ENCODE measurements at regions not wholly inside any gene's neighbourhood (a gene's known extent, or its start where the extent isn't known, plus 50 kb on each side); places are given as distances from the start of the nearest gene placed in this dataset.

- Mint-ChIP-seq H3K4me1 (peaks cover 34% of the 10 kb centered on the region), H3K27ac (no peak overlapping the region), H3K27me3 (peaks cover 87% of the 10 kb centered on the region), H3K9me3 (no peaks in the 10 kb centered on the region), H3K4me3 (peak overlapping the region; percentile 78 to 85)
- ATAC-seq: no peak
- no peak for DNase-seq
Measured at GRCh38 chr17:72590882-72591281, 470.1 kb downstream of the SOX9 start.

DNA sequence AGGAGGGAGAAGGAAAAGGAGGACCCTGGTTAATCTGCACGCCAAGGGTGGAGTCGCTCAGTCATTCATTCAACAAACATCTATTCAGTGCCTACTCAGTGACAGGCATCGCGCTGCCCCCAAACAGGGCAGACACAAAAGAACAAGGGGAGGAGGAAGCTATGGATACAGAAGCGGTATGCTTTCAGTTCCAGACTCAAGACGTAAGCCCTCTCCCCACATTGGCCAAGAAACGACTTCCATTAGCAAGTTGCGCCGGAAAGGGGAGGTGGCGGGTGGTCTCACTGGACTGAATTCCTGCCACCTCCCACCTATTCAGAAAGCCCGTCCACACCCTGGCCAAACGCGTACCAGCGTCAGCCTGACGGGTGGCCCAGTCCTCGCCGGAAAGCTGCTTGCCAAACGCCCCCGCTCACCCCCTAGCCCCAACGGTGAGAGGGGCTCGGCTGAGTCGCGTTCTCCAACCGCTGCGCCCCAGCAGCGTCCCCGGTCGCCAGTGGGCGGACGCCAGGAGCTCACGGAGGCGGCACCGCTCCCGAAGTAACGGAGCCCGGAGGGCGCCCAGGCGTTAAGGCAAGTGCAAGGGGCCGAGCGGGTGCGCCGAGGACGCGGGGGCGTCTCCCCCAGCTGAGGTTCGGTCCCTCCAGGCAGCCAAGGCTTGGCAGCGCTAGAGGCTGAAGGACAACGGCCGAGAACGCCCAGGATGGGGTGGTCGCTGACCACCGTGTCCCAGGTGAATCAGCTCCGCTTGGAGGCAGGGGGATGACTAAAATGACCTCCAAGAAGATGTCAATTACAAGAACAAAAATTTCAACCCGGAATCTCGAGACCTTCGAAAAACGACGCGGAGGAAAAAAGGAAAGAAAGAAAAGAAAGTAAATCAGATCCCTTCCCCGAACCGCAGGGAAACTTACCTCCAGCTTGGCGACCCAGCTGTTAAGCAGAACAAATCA, 470.7 kb downstream of the SOX9 start:
- DNase-seq (peak; percentile 7 to 10), ATAC-seq (peak; percentile 41)
- Mint-ChIP-seq H3K4me3 (peak overlapping the region; percentile 78 to 85), H3K4me1 (peaks cover 34% of the 10 kb centered on the region), H3K27me3 (peaks cover 90% of the 10 kb centered on the region), H3K27ac (peak overlapping the region in 1 of 2 donors; percentile 72), H3K9me3 (no peaks in the 10 kb centered on the region)

DNA sequence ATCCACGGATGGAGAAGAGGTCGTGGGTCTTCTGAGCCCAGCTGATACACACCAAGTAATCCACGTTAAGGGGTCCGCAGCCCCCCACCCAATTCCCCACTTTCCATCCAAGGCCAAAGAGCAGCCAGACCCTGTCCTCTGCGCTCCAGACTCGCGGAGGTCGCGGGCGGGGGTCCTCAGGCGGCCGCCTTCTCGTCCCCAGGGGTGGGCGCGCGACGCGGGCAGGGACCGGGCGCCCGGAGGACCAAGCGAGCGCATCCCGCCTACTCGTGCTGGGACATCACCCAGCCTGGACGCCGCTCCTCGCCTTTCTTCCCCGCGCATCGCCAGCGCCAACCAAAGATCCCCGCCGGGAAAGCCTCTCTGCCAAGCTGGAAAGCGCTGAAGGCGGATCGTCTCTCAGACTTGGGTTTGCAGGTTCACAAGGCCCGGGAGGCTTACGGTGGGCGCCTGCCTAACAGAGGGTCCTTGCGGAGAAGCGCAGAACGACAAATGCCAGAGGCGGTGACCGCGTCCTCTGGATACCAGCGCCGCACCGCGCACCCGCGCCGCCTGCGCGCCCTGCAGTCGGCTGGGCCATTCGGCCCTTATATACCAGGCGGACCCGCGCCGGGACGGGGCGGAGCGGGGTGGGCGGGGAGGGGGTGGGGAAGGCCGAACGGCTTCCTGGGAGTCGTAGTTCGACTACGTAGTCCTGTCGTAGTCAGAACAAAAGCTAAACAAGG, 471.6 kb downstream of the SOX9 start:
- H3K4me3 Mint-ChIP-seq: peak overlapping the region; percentile 78 to 85
- ATAC-seq (peak; percentile 83), DNase-seq (peak; percentile 38 to 45)
- H3K9me3 Mint-ChIP-seq: no peaks in the 10 kb centered on the region
- peaks cover 34% of the 10 kb centered on the region for H3K4me1 Mint-ChIP-seq
- H3K27ac Mint-ChIP-seq: peak overlapping the region in 1 of 2 donors; percentile 72
- H3K27me3 Mint-ChIP-seq: peaks cover 97% of the 10 kb centered on the region

GRCh38 chr17:72592967-72593325, 472.1 kb downstream of the SOX9 start:
- peaks cover 96% of the 10 kb centered on the region for H3K27me3 Mint-ChIP-seq

DNA sequence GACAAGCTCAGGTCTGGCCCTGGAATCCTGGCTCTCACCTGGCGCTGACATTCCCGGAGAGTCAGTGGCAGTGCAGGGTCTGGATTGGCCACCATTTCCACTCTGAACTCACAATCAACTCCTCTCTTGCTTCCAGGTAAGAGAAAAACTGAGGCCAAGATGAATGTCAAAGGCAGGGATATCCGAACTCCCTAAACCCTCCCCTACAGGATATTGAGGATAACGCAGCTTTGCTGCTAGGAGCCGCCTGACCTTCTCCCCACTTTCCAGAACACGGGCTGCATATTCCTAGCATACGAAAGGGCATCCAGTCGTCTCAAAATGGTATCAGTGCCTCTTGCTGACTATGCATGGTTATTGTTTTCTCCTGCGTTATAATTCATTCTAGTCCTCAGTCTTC, 473.4 kb downstream of the SOX9 start:
- Mint-ChIP-seq H3K27ac (no peak overlapping the region), H3K9me3 (no peaks in the 10 kb centered on the region), H3K4me3 (no peak overlapping the region), H3K27me3 (peaks cover 87% of the 10 kb centered on the region), H3K4me1 (peaks cover 19% of the 10 kb centered on the region)
- ATAC-seq (no peak), DNase-seq (no peak)

More at GRCh38 chr17:72592967-72593325, 472.1 kb downstream of the SOX9 start:
- DNase-seq (no peak), ATAC-seq (no peak)
- Mint-ChIP-seq H3K27ac (no peak overlapping the region), H3K4me1 (peaks cover 29% of the 10 kb centered on the region), H3K4me3 (no peak overlapping the region), H3K9me3 (no peaks in the 10 kb centered on the region)
